Adipocyte (in vitro differentiated cells): ENCODE measurements at regions not wholly inside any gene's neighbourhood (a gene's known extent, or its start where the extent isn't known, plus 50 kb on each side); places are given as distances from the start of the nearest gene placed in this dataset.
"Not testable (repeated sequence)": the region's sequence is repeated elsewhere in the genome, so short reads cannot be mapped to it uniquely, and the experiment has no call there.

Experiments
- DNase-seq: peaks from one replicate; pipeline ENCODE4 v3.0.0-alpha.2; 2015; ENCODE audit warnings: low read depth
- H3K27me3 ChIP-seq: replicated peaks from 2 replicates; pipeline ENCODE4 v1.7.0; 2013; ENCODE audit warnings: mild to moderate bottlenecking, low read length, moderate library complexity; ENCODE audit not compliant: control insufficient read depth, insufficient read depth
- H3K36me3 ChIP-seq: 2 replicates; pipeline ENCODE4 v1.7.0; 2013; ENCODE audit warnings: low read length, mild to moderate bottlenecking, moderate library complexity; ENCODE audit not compliant: control insufficient read depth, insufficient read depth, severe bottlenecking
- H3K4me1 ChIP-seq: 2 replicates; pipeline ENCODE4 v1.7.0; 2013; ENCODE audit warnings: mild to moderate bottlenecking, low read length, moderate library complexity; ENCODE audit not compliant: control insufficient read depth, insufficient read depth
- H3K4me3 ChIP-seq: 2 replicates; pipeline ENCODE4 v1.7.0; 2013; ENCODE audit warnings: mild to moderate bottlenecking, low read length, moderate library complexity
- H3K9ac ChIP-seq: 2 replicates; pipeline ENCODE4 v1.7.0; 2013; ENCODE audit warnings: mild to moderate bottlenecking, low read length, moderate library complexity
- H3K9me3 ChIP-seq: 2 replicates; pipeline ENCODE4 v1.7.0; 2013; ENCODE audit warnings: mild to moderate bottlenecking, low read length, moderate library complexity; ENCODE audit not compliant: control insufficient read depth

DNA sequence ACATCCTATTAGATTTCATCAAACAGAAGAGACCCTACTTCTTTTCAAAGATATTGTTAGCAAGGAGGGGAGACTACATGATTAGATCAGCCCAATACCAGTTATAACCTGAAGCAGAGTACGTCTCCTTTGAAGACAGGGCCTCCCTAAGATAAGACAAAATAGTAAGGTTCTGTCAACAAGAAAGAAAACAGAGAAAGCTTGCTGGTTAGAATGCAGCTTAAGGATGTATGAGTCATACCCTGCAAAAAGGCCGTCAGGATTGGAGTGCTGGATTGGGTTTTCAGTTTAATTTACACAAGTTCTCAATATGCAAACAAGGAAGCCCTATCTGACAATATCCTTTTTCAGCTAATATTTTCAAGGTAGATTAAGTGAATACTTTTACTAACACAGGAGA is 1581.2 kb upstream of the WWC1 start:
- Histone ChIP-seq H3K4me1 (no peaks in the 10 kb centered on the region), H3K36me3 (no peaks in the 10 kb centered on the region), H3K9ac (no peak overlapping the region), H3K9me3 (no peaks in the 10 kb centered on the region), H3K27me3 (no peaks in the 10 kb centered on the region), H3K4me3 (no peak overlapping the region)
- no peak for DNase-seq

DNA sequence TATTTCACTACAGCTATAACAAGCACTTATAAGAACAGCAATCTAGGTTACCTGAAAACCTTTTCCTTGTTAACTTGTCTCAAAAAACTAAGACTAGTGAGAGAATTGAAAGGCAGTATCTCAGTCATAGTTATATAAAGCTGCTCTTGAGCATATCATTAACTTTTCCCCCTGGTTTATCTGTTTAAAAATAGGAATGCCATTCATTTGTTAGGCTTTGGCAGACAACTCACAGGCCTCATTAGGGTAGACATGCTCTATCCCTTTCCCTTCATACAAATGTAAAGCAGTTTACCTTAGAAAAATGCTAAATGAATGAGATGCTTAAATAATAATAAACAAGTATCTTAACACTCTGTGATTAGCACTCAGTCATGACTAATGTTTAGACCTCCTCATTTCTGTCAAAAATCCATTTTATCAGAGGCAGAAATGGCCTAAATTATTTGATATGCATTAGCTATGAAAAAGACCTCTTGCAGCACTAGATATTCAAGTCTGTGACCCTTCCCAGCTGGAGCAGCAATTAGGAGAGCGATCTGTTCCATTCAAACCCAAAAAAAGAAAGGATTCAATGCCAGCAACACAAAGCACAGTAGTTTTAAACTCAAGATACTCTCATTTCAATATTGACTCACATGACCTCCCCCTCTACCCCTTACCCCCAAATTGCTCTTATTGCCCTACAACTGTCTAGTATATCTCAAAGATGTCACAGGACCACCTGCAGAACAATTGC is 1578.8 kb upstream of the WWC1 start:
- Histone ChIP-seq H3K4me3 (no peak overlapping the region), H3K27me3 (no peaks in the 10 kb centered on the region), H3K36me3 (no peaks in the 10 kb centered on the region), H3K9ac (no peak overlapping the region), H3K9me3 (no peaks in the 10 kb centered on the region), H3K4me1 (no peaks in the 10 kb centered on the region)
- no peak for DNase-seq

DNA sequence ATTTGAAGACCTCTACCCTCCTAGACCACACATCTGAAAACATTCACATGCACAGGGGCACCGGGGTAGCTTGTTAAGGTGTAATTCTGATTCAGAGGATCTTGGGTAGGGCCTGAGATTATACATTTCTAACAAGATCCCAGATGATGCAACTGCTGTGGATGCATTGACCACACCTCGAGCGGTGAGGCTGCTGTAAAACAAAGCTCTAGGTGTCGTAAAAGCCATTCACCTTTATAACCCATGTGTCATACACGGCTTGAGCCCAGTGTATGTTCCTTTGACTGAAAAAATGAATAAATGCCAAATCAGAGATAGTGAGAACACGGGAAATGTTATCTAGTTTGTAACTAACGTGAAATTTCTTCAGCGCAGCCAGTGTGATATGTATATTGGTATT is 1578.2 kb upstream of the WWC1 start:
- Histone ChIP-seq H3K36me3 (no peaks in the 10 kb centered on the region), H3K27me3 (no peaks in the 10 kb centered on the region), H3K4me1 (no peaks in the 10 kb centered on the region), H3K4me3 (no peak overlapping the region), H3K9me3 (no peaks in the 10 kb centered on the region), H3K9ac (no peak overlapping the region)
- DNase-seq = no peak

- Histone ChIP-seq H3K36me3 (no peaks in the 10 kb centered on the region), H3K4me3 (no peak overlapping the region), H3K9me3 (no peaks in the 10 kb centered on the region), H3K9ac (no peak overlapping the region), H3K4me1 (no peaks in the 10 kb centered on the region), H3K27me3 (no peaks in the 10 kb centered on the region)
- no peak for DNase-seq
These were observed 1574.5 kb upstream of the WWC1 start for GRCh38 chr5:166716856-166717492.

- Histone ChIP-seq H3K36me3 (no peaks in the 10 kb centered on the region), H3K4me3 (no peak overlapping the region), H3K9ac (no peak overlapping the region), H3K27me3 (no peaks in the 10 kb centered on the region), H3K9me3 (no peaks in the 10 kb centered on the region), H3K4me1 (no peaks in the 10 kb centered on the region)
- no peak for DNase-seq
These were observed 1571.5 kb upstream of the WWC1 start for GRCh38 chr5:166719991-166720390.

GRCh38 chr5:166722939-166723338 is 1568.5 kb upstream of the WWC1 start:
- Histone ChIP-seq H3K4me1 (no peaks in the 10 kb centered on the region), H3K9ac (no peak overlapping the region), H3K27me3 (no peaks in the 10 kb centered on the region), H3K4me3 (no peak overlapping the region), H3K36me3 (no peaks in the 10 kb centered on the region), H3K9me3 (no peaks in the 10 kb centered on the region)
- DNase-seq = no peak

- H3K9ac ChIP-seq = no peak overlapping the region
- H3K27me3 ChIP-seq = no peaks in the 10 kb centered on the region
- DNase-seq = no peak
- H3K9me3 ChIP-seq = no peaks in the 10 kb centered on the region
- no peaks in the 10 kb centered on the region for H3K4me1 ChIP-seq
- H3K4me3 ChIP-seq = no peak overlapping the region
- H3K36me3 ChIP-seq = no peaks in the 10 kb centered on the region
These were observed 1567.2 kb upstream of the WWC1 start for GRCh38 chr5:166724284-166724683.

- no peak for DNase-seq
- H3K9me3 ChIP-seq = no peaks in the 10 kb centered on the region
- no peak overlapping the region for H3K4me3 ChIP-seq
These were observed 1565.9 kb upstream of the WWC1 start for GRCh38 chr5:166725593-166725992.

DNA sequence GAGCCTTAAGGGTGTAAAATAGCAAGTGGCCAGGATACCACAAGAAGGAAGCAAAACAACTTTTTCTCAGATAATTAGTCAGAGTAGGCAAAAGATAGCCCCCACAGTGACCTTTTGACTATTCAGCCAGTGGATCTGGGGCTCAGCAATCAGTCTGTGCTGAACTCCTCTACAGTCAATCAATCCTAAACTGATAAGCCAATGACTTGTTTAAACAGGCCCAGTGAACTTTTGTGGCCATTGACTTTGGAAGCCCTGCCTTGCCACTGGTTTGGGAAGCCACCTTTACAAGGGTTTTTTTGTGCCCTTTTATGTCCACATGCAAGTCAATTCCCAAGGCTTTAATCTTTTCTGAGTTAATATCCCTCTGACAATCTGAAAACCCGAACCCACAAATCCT is 1565.0 kb upstream of the WWC1 start:
- no peaks in the 10 kb centered on the region for H3K27me3 ChIP-seq
- no peaks in the 10 kb centered on the region for H3K36me3 ChIP-seq
- H3K9me3 ChIP-seq = no peaks in the 10 kb centered on the region
- DNase-seq = no peak
- no peaks in the 10 kb centered on the region for H3K4me1 ChIP-seq
- no peak overlapping the region for H3K9ac ChIP-seq
- H3K4me3 ChIP-seq = no peak overlapping the region

More at GRCh38 chr5:166725593-166725992, 1565.9 kb upstream of the WWC1 start:
- H3K36me3 ChIP-seq = no peaks in the 10 kb centered on the region
- no peak overlapping the region for H3K9ac ChIP-seq
- H3K4me1 ChIP-seq = no peaks in the 10 kb centered on the region
- no peaks in the 10 kb centered on the region for H3K27me3 ChIP-seq

GRCh38 chr5:166742951-166743350 is 1548.5 kb upstream of the WWC1 start:
- H3K4me3 ChIP-seq, DNase-seq, H3K9me3 ChIP-seq, H3K36me3 ChIP-seq, H3K27me3 ChIP-seq, H3K9ac ChIP-seq, H3K4me1 ChIP-seq: not testable (repeated sequence)

DNA sequence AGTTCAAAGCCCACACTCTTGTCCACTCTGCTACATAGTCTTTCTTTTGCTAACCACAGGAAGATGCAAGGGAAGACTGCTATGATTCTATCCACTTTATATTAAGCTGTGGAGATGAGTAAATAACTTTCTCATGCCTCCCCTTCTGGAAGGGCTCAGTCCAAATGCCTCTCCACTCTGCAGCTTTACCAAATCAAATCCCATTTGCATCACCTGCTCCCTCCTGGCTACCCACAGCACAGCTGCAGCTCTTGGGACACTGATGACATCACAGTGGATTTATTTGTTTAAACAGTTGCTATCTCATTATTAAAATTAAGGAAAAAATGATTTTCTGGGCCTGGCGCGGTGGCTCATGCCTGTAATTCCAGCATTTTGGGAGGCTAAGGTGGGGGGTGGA is 1544.9 kb upstream of the WWC1 start:
- Histone ChIP-seq H3K4me3 (no peak overlapping the region), H3K27me3 (no peaks in the 10 kb centered on the region), H3K9me3 (no peaks in the 10 kb centered on the region), H3K4me1 (no peaks in the 10 kb centered on the region), H3K9ac (no peak overlapping the region), H3K36me3 (no peaks in the 10 kb centered on the region)
- no peak for DNase-seq

DNA sequence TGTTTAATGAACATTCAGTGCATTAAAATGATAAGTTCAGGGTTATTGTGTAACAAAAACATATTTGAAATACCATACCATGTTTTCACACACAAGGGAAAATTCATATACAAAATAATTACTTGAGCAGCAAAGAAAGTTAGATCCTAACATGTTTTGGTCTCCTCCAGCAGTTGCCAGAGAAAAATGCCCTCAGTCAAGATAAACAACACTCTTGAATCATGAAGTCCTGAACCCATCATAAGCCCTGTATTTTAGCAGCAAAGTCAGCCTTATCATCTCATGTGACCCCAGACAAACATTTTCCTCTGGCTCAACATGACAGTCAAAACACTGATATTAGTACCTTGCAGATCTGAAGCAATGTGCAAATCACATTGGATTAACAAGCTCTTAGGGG is 1541.1 kb upstream of the WWC1 start:
- Histone ChIP-seq H3K9ac (no peak overlapping the region), H3K4me3 (no peak overlapping the region), H3K36me3 (no peaks in the 10 kb centered on the region), H3K9me3 (peaks cover 2% of the 10 kb centered on the region), H3K27me3 (no peaks in the 10 kb centered on the region), H3K4me1 (no peaks in the 10 kb centered on the region)
- DNase-seq = no peak
